Body of pancreas (tissue), 4 donors: ENCODE measurements at regions not wholly inside any gene's neighbourhood (a gene's known extent, or its start where the extent isn't known, plus 50 kb on each side); places are given as distances from the start of the nearest gene placed in this dataset.
"Not testable (repeated sequence)": the region's sequence is repeated elsewhere in the genome, so short reads cannot be mapped to it uniquely, and the experiment has no call there.

ENCODE experiments used
- ATAC-seq: fragments of 150-250 bp; one replicate; pipeline ENCODE4 v1.9.1; 2016
- DNase-seq, 4 donors: peaks; one replicate each; pipeline ENCODE4 v3.0.0-alpha.2; 2019
- H3K27ac ChIP-seq, 4 donors: fragments of 200-600 bp; sonication (generic); 1 replicate in 3 of 4; 2 replicates in 1 of 4; pipeline versions ENCODE4 v1.5.1 to v1.6.1; 2016 to 2019; ENCODE audit warnings: mild to moderate bottlenecking in 1 of 4, mixed read lengths in 1 of 4, moderate library complexity in 1 of 4
- H3K27me3 ChIP-seq, 2 donors: fragments of 200-600 bp; sonication (generic); one replicate each; pipeline ENCODE4 v1.6.0; 2016; ENCODE audit warnings: mild to moderate bottlenecking in 1 of 2
- H3K36me3 ChIP-seq, 2 donors: fragments of 200-600 bp; sonication (generic); replicated peaks in 1 of 2; 2 replicates each; pipeline ENCODE4 v1.5.1; 2016; ENCODE audit warnings: low read depth in 2 of 2; ENCODE audit not compliant: insufficient read depth in 1 of 2
- H3K4me1 ChIP-seq: fragments of 200-600 bp; sonication (generic); one replicate; pipeline ENCODE4 v1.6.0; 2016
- H3K4me3 ChIP-seq, 2 donors: fragments of 200-600 bp; sonication (generic); 1 replicate in 1 of 2; 2 replicates in 1 of 2; pipeline ENCODE4 v1.5.1; 2016 to 2019
- H3K9me3 ChIP-seq, 3 donors: fragments of 200-600 bp; sonication (generic); 1 replicate in 2 of 3; 2 replicates in 1 of 3; pipeline ENCODE4 v1.5.1; 2016
- POLR2A ChIP-seq, 3 donors: fragments of 450-650 bp; IDR thresholded peaks; one replicate each; pipeline ENCODE4 v1.6.1; 2016; ENCODE audit warnings: antibody characterized with exemption in 3 of 3, mild to moderate bottlenecking in 2 of 3
- WGBS, 2 donors: methylation state at CpG; one replicate each; pipeline ENCODE4 v1.1.5; 2017; 5-methylcytosine and 5-hydroxymethylcytosine counted together
- intact Hi-C: fragments of 100-400 bp; cut with DNase I; formaldehyde crosslinking; loops from one replicate; pipeline ENCODE4 v1.15.1; 2023
- TF ChIP-seq, protein P1 (sequence below), 7 experiments: fragments of 450-650 bp in 4 of 7; fragments of 200-600 bp in 3 of 7; sonication (generic) in 3 of 7; IDR thresholded peaks; one replicate each; pipeline ENCODE4 v1.5.1; 2016 to 2019; ENCODE audit warnings: antibody characterized with exemption in 7 of 7

DNA sequence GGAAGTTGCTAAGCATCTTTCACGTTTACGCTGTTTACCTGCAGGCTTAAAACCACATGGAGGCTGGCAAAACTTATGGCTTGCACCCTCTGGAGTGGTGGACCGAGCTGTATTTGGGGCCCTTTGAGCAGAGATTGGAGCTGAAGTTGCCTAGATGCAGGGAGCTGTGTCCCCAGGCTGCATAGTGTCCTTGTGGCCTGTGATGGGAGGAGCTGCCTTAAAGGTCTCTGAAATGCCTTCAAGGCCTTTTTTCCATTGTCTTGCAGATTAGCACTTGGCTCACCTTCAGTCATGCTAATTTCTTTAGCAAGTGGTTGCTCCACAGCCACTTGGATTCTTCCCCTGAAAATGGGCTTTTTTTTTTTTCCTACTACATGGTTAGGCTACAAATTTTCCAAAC is 81.5 kb upstream of the CHD1 start:
- no peaks in the 10 kb centered on the region for H3K9me3 ChIP-seq
- H3K4me3 ChIP-seq, result no peak overlapping the region
- 83% methylated on average over 3 of the region's 3 CpGs; no CpG with 5 or more reads in 1 of the 2 donors for WGBS, 2 donors
- TF ChIP-seq, protein P1, sequence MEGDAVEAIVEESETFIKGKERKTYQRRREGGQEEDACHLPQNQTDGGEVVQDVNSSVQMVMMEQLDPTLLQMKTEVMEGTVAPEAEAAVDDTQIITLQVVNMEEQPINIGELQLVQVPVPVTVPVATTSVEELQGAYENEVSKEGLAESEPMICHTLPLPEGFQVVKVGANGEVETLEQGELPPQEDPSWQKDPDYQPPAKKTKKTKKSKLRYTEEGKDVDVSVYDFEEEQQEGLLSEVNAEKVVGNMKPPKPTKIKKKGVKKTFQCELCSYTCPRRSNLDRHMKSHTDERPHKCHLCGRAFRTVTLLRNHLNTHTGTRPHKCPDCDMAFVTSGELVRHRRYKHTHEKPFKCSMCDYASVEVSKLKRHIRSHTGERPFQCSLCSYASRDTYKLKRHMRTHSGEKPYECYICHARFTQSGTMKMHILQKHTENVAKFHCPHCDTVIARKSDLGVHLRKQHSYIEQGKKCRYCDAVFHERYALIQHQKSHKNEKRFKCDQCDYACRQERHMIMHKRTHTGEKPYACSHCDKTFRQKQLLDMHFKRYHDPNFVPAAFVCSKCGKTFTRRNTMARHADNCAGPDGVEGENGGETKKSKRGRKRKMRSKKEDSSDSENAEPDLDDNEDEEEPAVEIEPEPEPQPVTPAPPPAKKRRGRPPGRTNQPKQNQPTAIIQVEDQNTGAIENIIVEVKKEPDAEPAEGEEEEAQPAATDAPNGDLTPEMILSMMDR (IDR thresholded peaks at IDR 0.05), result no peak
- no peak for TF ChIP-seq POLR2A (IDR thresholded peaks at IDR 0.05)
- H3K27ac ChIP-seq, result no peak overlapping the region
- no peak for DNase-seq
- ATAC-seq, result no peak
- no peaks in the 10 kb centered on the region for H3K27me3 ChIP-seq
- intact Hi-C loops, result no loop called here
- H3K36me3 ChIP-seq, result no peaks in the 10 kb centered on the region
- H3K4me1 ChIP-seq, result no peaks in the 10 kb centered on the region

DNA sequence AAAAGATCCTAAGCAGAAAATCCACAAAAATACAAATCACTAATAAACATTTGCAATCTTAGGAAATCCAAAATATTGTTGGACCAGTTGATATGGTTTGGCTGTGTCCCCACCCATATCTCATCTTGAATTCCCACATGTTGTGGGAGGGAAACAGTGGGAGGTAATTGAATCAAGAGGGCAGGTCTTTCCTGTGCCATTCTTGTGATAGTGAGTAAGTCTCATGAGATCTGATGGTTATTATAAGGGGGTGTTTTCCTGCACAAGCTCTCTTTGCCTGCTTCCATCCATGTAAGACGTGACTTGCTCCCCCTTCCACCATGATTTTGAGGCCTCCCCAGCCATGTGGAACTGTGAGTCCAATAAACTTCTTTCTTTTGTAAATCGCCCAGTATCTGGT is 79.2 kb upstream of the CHD1 start:
- H3K4me1 ChIP-seq, H3K27ac ChIP-seq, intact Hi-C loops, H3K36me3 ChIP-seq, H3K27me3 ChIP-seq, H3K9me3 ChIP-seq, ATAC-seq, H3K4me3 ChIP-seq, DNase-seq: not testable (repeated sequence)
- 77 to 84% methylated on average over 2 of the region's 2 CpGs for WGBS, 2 donors

DNA sequence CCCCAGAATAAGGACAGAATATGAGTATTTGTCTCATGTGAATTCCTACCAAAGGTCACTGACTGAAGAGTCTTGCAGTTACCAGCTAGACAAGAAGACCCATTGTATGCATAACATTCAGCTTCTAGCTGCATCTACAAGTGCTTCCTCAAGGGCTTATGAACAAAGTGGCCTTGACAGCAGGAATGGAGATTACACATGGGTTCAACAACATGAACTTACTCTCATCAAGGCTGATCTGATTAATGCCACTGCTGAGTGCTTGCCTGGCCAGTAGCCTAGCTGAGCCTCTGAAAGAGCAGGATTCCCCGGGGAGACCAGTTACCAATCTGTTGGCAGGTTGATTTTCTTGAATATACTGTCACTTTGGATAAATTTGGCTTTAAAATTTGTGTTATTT is 76.7 kb upstream of the CHD1 start:
- intact Hi-C loops, result no loop called here
- H3K27ac ChIP-seq, result no peak overlapping the region
- DNase-seq (no peak), ATAC-seq (no peak)
- H3K9me3 ChIP-seq, result no peaks in the 10 kb centered on the region
- TF ChIP-seq, protein P1 (IDR thresholded peaks at IDR 0.05), result no peak
- no peak for TF ChIP-seq POLR2A (IDR thresholded peaks at IDR 0.05)
- H3K4me1 ChIP-seq, result no peaks in the 10 kb centered on the region
- no peak overlapping the region for H3K4me3 ChIP-seq
- no peaks in the 10 kb centered on the region for H3K36me3 ChIP-seq
- WGBS, 2 donors, result 44 to 53% methylated on average over 1 of the region's 1 CpG
- no peaks in the 10 kb centered on the region for H3K27me3 ChIP-seq

DNA sequence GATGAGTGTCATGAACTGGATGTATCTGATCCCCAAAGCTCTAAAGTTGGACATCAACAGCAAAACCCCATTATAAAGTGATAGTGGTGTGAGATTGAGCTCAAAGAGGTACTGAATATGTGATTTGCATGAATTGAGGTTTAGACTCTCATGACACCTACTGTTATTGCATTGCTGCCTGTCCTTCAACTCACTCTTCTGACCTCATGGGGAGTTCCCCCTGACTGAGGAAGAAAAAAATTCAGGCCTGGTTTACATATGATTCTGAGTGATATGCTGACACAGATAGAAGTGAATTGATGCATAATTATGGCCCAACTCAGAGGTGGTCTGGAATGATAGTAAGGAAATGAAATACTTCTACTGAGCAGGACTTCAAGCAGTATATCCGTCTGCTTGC is 76.2 kb upstream of the CHD1 start:
- no peak overlapping the region for H3K4me3 ChIP-seq
- H3K36me3 ChIP-seq, result no peaks in the 10 kb centered on the region
- H3K4me1 ChIP-seq, result no peaks in the 10 kb centered on the region
- H3K27ac ChIP-seq, result no peak overlapping the region
- ATAC-seq, result no peak
- intact Hi-C loops, result no loop called here
- WGBS, 2 donors, result 0 to 50% methylated on average over 1 of the region's 1 CpG
- H3K9me3 ChIP-seq, result no peaks in the 10 kb centered on the region
- no peaks in the 10 kb centered on the region for H3K27me3 ChIP-seq
- DNase-seq, result no peak
- TF ChIP-seq, protein P1 (IDR thresholded peaks at IDR 0.05), result no peak
- TF ChIP-seq POLR2A (IDR thresholded peaks at IDR 0.05), result no peak

DNA sequence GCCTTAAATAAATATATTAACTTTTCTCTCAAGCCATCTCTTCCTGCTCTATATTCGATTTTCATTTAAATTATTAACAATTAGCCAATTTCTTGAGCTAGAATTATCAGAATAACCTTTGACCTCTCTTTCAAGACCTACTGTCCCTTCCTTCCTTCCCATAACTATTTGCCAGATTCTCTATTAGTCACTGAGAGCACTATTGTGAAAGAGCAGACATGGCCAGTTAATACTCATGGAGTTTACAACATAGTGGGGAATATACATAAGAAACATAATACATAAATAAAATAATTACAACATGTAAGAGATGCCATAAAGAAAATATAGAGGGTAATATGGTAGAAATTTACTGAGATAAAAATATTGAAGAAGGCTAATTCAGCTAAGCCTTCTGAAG is 72.1 kb upstream of the CHD1 start:
- intact Hi-C loops, result no loop called here
- DNase-seq (no peak), ATAC-seq (no peak)
- no peaks in the 10 kb centered on the region for H3K36me3 ChIP-seq
- H3K4me1 ChIP-seq, result no peaks in the 10 kb centered on the region
- H3K27ac ChIP-seq, result no peak overlapping the region
- H3K4me3 ChIP-seq, result no peak overlapping the region
- H3K9me3 ChIP-seq, result no peaks in the 10 kb centered on the region
- WGBS, 2 donors, result 45 to 68% methylated on average over 1 of the region's 1 CpG
- no peaks in the 10 kb centered on the region for H3K27me3 ChIP-seq
- TF ChIP-seq, protein P1 (IDR thresholded peaks at IDR 0.05), result no peak
- TF ChIP-seq POLR2A (IDR thresholded peaks at IDR 0.05), result no peak
